ENCODE measurements at regions not wholly inside any gene's neighbourhood (a gene's known extent, or its start where the extent isn't known, plus 50 kb on each side); places are given as distances from the start of the nearest gene placed in this dataset.

GRCh38 chr16:72715267-72715666 is 332.7 kb downstream of the ZFHX3 start:
- Histone ChIP-seq H3K79me2 (ENCODE audit: control insufficient read depth, insufficient read depth, low read length) (no peaks in the 10 kb centered on the region), H4K20me1 (ENCODE audit: control insufficient read depth, extremely low read depth, insufficient read depth, low read length) (no peaks in the 10 kb centered on the region), H3K4me2 (ENCODE audit: extremely low read depth, insufficient read depth, low read length) (no peak overlapping the region), H3K4me3 (replicated peaks in 1 of 4; ENCODE audit: control extremely low read depth in 1 of 4, insufficient read depth in 1 of 4, low read depth in 3 of 4, low read length in 4 of 4) (no peak overlapping the region), H3K9ac (ENCODE audit: insufficient read depth, low read length) (no peak overlapping the region), H2AFZ (ENCODE audit: low read length) (no peak overlapping the region), H3K27ac (ENCODE audit: insufficient read depth, low read length) (no peak overlapping the region), H3K4me1 (ENCODE audit: control insufficient read depth, extremely low read depth, insufficient read depth, low read length) (no peaks in the 10 kb centered on the region), H3K36me3 (ENCODE audit: control insufficient read depth, insufficient read depth, low read length) (no peaks in the 10 kb centered on the region), H3K9me3 (ENCODE audit: control insufficient read depth, insufficient read depth, low read depth, low read length) (no peaks in the 10 kb centered on the region), H3K27me3 (ENCODE audit: control insufficient read depth, insufficient read depth, low read length) (no peaks in the 10 kb centered on the region)
- TF ChIP-seq CTCF (conservative IDR thresholded peaks at IDR 0.05 in 1 of 2, IDR thresholded peaks at IDR 0.05 in 1 of 2; ENCODE audit: low read depth in 1 of 2, low read length in 2 of 2) (no peak), EZH2 (IDR thresholded peaks at IDR 0.05; ENCODE audit: low read length, missing control alignments) (no peak)
- peak; percentile 20 to 42 for DNase-seq (ENCODE audit: low read depth in 2 of 2)

- H2AFZ ChIP-seq (ENCODE audit: low read length) = no peak overlapping the region
- no peaks in the 10 kb centered on the region for H3K36me3 ChIP-seq (ENCODE audit: control insufficient read depth, insufficient read depth, low read length)
- no peak overlapping the region for H3K4me2 ChIP-seq (ENCODE audit: extremely low read depth, insufficient read depth, low read length)
- no peaks in the 10 kb centered on the region for H3K79me2 ChIP-seq (ENCODE audit: control insufficient read depth, insufficient read depth, low read length)
- H4K20me1 ChIP-seq (ENCODE audit: control insufficient read depth, extremely low read depth, insufficient read depth, low read length) = no peaks in the 10 kb centered on the region
- no peaks in the 10 kb centered on the region for H3K27me3 ChIP-seq (ENCODE audit: control insufficient read depth, insufficient read depth, low read length)
- no peak overlapping the region for H3K9ac ChIP-seq (ENCODE audit: insufficient read depth, low read length)
- TF ChIP-seq CTCF (conservative IDR thresholded peaks at IDR 0.05 in 1 of 2, IDR thresholded peaks at IDR 0.05 in 1 of 2; ENCODE audit: low read depth in 1 of 2, low read length in 2 of 2) (no peak), EZH2 (IDR thresholded peaks at IDR 0.05; ENCODE audit: low read length, missing control alignments) (no peak)
- no peak for DNase-seq (ENCODE audit: low read depth in 2 of 2)
- H3K4me3 ChIP-seq (replicated peaks in 1 of 4; ENCODE audit: control extremely low read depth in 1 of 4, insufficient read depth in 1 of 4, low read depth in 3 of 4, low read length in 4 of 4) = no peak overlapping the region
- no peaks in the 10 kb centered on the region for H3K9me3 ChIP-seq (ENCODE audit: control insufficient read depth, insufficient read depth, low read depth, low read length)
- no peak overlapping the region for H3K27ac ChIP-seq (ENCODE audit: insufficient read depth, low read length)
- no peaks in the 10 kb centered on the region for H3K4me1 ChIP-seq (ENCODE audit: control insufficient read depth, extremely low read depth, insufficient read depth, low read length)
Measured at GRCh38 chr16:72711823-72712222, 336.1 kb downstream of the ZFHX3 start.

- H3K79me2 ChIP-seq (ENCODE audit: control insufficient read depth, insufficient read depth, low read length) = no peaks in the 10 kb centered on the region
- no peaks in the 10 kb centered on the region for H3K27me3 ChIP-seq (ENCODE audit: control insufficient read depth, insufficient read depth, low read length)
- H3K4me1 ChIP-seq (ENCODE audit: control insufficient read depth, extremely low read depth, insufficient read depth, low read length) = no peaks in the 10 kb centered on the region
- no peak overlapping the region for H3K9ac ChIP-seq (ENCODE audit: insufficient read depth, low read length)
- H4K20me1 ChIP-seq (ENCODE audit: control insufficient read depth, extremely low read depth, insufficient read depth, low read length) = no peaks in the 10 kb centered on the region
- no peaks in the 10 kb centered on the region for H3K9me3 ChIP-seq (ENCODE audit: control insufficient read depth, insufficient read depth, low read depth, low read length)
- H3K27ac ChIP-seq (ENCODE audit: insufficient read depth, low read length) = no peak overlapping the region
- DNase-seq (ENCODE audit: low read depth in 2 of 2) = no peak
- no peaks in the 10 kb centered on the region for H3K36me3 ChIP-seq (ENCODE audit: control insufficient read depth, insufficient read depth, low read length)
- no peak overlapping the region for H3K4me3 ChIP-seq (replicated peaks in 1 of 4; ENCODE audit: control extremely low read depth in 1 of 4, insufficient read depth in 1 of 4, low read depth in 3 of 4, low read length in 4 of 4)
- no peak for TF ChIP-seq CTCF (conservative IDR thresholded peaks at IDR 0.05 in 1 of 2, IDR thresholded peaks at IDR 0.05 in 1 of 2; ENCODE audit: low read depth in 1 of 2, low read length in 2 of 2)
- TF ChIP-seq EZH2 (IDR thresholded peaks at IDR 0.05; ENCODE audit: low read length, missing control alignments) = no peak
- no peak overlapping the region for H2AFZ ChIP-seq (ENCODE audit: low read length)
- H3K4me2 ChIP-seq (ENCODE audit: extremely low read depth, insufficient read depth, low read length) = no peak overlapping the region
Measured at GRCh38 chr16:72705801-72706200, 342.1 kb downstream of the ZFHX3 start.

Data from fibroblast of lung (primary cell).